WTC11 (cell line): ENCODE measurements at regions not wholly inside any gene's neighbourhood (a gene's known extent, or its start where the extent isn't known, plus 50 kb on each side); places are given as distances from the start of the nearest gene placed in this dataset.

Experiments
- ATAC-seq: fragments of 200-7000 bp; cut with Tn5 transposase; 2 replicates; pipeline ENCODE4 v1.10.0; 2021; ENCODE audit warnings: mild to moderate bottlenecking, moderate library complexity
- CTCF ChIA-PET: fragments of 300-600 bp; sonication (Branson Sonifier 250); formaldehyde crosslinking; loops from one replicate; lab custom pipeline; 2021; ENCODE audit warnings: antibody characterized with exemption; lab: Charles Lee
- POLR2A ChIA-PET: fragments of 350-600 bp; sonication (Branson Sonifier 250); formaldehyde crosslinking; loops from one replicate; lab custom pipeline; 2021; ENCODE audit warnings: antibody characterized with exemption; lab: Charles Lee
- DNase-seq: peaks from one replicate; pipeline ENCODE4 v3.0.0; 2021; ENCODE audit warnings: low spot score
- H3K27ac Mint-ChIP-seq: 2 replicates; pipeline ENCODE4 v1.8.0; 2021; ENCODE audit warnings: mixed read lengths
- H3K27me3 Mint-ChIP-seq: 2 replicates; pipeline ENCODE4 v1.8.0; 2021; ENCODE audit warnings: low read depth, mild to moderate bottlenecking, moderate library complexity, mixed read lengths
- H3K36me3 Mint-ChIP-seq: 2 replicates; pipeline ENCODE4 v1.8.0; 2021; ENCODE audit warnings: mixed read lengths
- H3K4me1 Mint-ChIP-seq: 2 replicates; pipeline ENCODE4 v1.8.0; 2022; ENCODE audit warnings: mixed read lengths
- H3K4me3 Mint-ChIP-seq: 2 replicates; pipeline ENCODE4 v1.8.0; 2021; ENCODE audit warnings: mild to moderate bottlenecking, moderate library complexity, mixed read lengths
- H3K9me3 Mint-ChIP-seq: 2 replicates; pipeline ENCODE4 v1.8.0; 2021; ENCODE audit warnings: mixed read lengths
- ELF4 ChIP-seq: sonication (generic); formaldehyde crosslinking; IDR thresholded peaks from 2 replicates; pipeline ENCODE4 v1.8.1; 2022; ENCODE audit warnings: low read depth, mild to moderate bottlenecking, moderate library complexity, missing genetic modification reagents
- EMX1 ChIP-seq: fragments of 250-450 bp; sonication (Bioruptor Pico); IDR thresholded peaks from 2 replicates; pipeline ENCODE4 v1.8.0; 2021; ENCODE audit warnings: mild to moderate bottlenecking
- ETV6 ChIP-seq: sonication (generic); formaldehyde crosslinking; IDR thresholded peaks from 2 replicates; pipeline ENCODE4 v1.8.1; 2022; ENCODE audit warnings: mild to moderate bottlenecking, missing genetic modification reagents
- KAT7 ChIP-seq: sonication (generic); formaldehyde crosslinking; IDR thresholded peaks from 2 replicates; pipeline ENCODE4 v1.8.1; 2023; ENCODE audit warnings: missing genetic modification reagents, mild to moderate bottlenecking, borderline replicate concordance
- NR2C2 ChIP-seq: sonication (generic); formaldehyde crosslinking; IDR thresholded peaks from 2 replicates; pipeline ENCODE4 v1.8.0; 2022; ENCODE audit warnings: mild to moderate bottlenecking, missing genetic modification reagents
- TP53 ChIP-seq: sonication (generic); formaldehyde crosslinking; IDR thresholded peaks from 2 replicates; pipeline ENCODE4 v1.8.1; 2023; ENCODE audit warnings: mild to moderate bottlenecking, missing genetic modification reagents
- ZBTB43 ChIP-seq: sonication (generic); formaldehyde crosslinking; IDR thresholded peaks from 2 replicates; pipeline ENCODE4 v1.8.1; 2023; ENCODE audit warnings: mild to moderate bottlenecking, missing genetic modification reagents
- ZNF138 ChIP-seq: sonication (generic); formaldehyde crosslinking; conservative IDR thresholded peaks from 2 replicates; pipeline ENCODE4 v1.8.1; 2022; ENCODE audit warnings: mild to moderate bottlenecking, moderate library complexity, missing genetic modification reagents
- ZNF232 ChIP-seq: sonication (generic); formaldehyde crosslinking; IDR thresholded peaks from 2 replicates; pipeline ENCODE4 v1.8.0; 2022; ENCODE audit warnings: mild to moderate bottlenecking, missing genetic modification reagents
- ZNF317 ChIP-seq: sonication (generic); formaldehyde crosslinking; IDR thresholded peaks from 2 replicates; pipeline ENCODE4 v1.8.1; 2023; ENCODE audit warnings: low read depth, mild to moderate bottlenecking, moderate library complexity, missing genetic modification reagents, borderline replicate concordance
- ZNF416 ChIP-seq: fragments of 250-450 bp; sonication (Bioruptor Pico); IDR thresholded peaks from 2 replicates; pipeline ENCODE4 v1.9.0; 2021; ENCODE audit warnings: mild to moderate bottlenecking, inconsistent platforms
- ZNF423 ChIP-seq: fragments of 250-450 bp; sonication (Bioruptor Pico); IDR thresholded peaks from 2 replicates; pipeline ENCODE4 v2.1.2; 2022; ENCODE audit warnings: mild to moderate bottlenecking, moderate library complexity
- TF ChIP-seq, protein P1 (sequence below): sonication (generic); formaldehyde crosslinking; IDR thresholded peaks from 2 replicates; pipeline ENCODE4 v1.8.1; 2022; ENCODE audit warnings: missing genetic modification reagents, borderline replicate concordance
- TF ChIP-seq, protein P2 (sequence below): fragments of 250-450 bp; sonication (Bioruptor Pico); IDR thresholded peaks from 2 replicates; pipeline ENCODE4 v1.9.0; 2021; ENCODE audit warnings: mild to moderate bottlenecking
- TF ChIP-seq, protein P3 (sequence below): sonication (generic); formaldehyde crosslinking; IDR thresholded peaks from 2 replicates; pipeline ENCODE4 v1.8.0; 2022; ENCODE audit warnings: mild to moderate bottlenecking, missing genetic modification reagents
- TF ChIP-seq, protein P4 (sequence below): sonication (generic); formaldehyde crosslinking; IDR thresholded peaks from 2 replicates; pipeline ENCODE4 v1.8.1; 2023; ENCODE audit warnings: mild to moderate bottlenecking, missing genetic modification reagents

DNA sequence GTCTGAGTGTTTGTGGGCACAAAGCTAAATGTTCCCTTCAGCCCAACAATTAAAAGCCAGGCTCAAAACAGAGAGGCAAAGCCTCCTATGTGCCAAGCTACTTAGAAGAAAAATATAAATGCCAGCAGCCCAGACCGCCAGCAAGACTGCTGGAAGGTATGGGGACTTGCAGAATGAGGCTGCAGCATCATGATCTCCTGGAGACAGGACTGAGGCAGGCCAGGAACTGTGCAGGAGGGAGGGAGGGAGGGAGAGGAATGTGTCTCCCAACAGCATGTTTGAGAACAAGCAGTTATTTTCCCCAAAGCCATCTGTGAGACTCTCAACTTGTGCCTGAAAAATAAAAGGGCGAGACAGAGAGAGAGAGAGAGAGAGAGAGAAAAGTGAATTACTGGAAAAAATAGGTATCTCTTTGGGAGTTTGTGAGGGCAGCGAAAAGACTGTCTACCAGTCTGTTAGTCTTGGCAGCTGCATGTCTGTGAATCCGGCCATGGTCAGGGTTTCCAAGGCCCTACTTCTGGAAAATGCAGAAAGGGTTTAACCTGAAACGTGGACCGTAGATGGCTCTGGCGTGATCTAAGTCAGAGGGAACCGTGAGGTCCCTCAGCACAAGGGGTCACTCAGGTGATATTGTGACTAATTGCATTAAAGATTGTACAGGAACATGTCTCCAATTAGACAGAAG is 139.7 kb upstream of the COL8A1 start (continued):
- TF ChIP-seq, protein P1, sequence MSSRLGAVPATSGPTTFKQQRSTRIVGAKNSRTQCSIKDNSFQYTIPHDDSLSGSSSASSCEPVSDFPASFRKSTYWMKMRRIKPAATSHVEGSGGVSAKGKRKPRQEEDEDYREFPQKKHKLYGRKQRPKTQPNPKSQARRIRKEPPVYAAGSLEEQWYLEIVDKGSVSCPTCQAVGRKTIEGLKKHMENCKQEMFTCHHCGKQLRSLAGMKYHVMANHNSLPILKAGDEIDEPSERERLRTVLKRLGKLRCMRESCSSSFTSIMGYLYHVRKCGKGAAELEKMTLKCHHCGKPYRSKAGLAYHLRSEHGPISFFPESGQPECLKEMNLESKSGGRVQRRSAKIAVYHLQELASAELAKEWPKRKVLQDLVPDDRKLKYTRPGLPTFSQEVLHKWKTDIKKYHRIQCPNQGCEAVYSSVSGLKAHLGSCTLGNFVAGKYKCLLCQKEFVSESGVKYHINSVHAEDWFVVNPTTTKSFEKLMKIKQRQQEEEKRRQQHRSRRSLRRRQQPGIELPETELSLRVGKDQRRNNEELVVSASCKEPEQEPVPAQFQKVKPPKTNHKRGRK (CRISPR knock-in tag), result no peak
- TF ChIP-seq ETV6 (no peak), ZBTB43 (CRISPR knock-in tag) (no peak), ZNF232 (CRISPR knock-in tag) (no peak)
- TF ChIP-seq, protein P2, sequence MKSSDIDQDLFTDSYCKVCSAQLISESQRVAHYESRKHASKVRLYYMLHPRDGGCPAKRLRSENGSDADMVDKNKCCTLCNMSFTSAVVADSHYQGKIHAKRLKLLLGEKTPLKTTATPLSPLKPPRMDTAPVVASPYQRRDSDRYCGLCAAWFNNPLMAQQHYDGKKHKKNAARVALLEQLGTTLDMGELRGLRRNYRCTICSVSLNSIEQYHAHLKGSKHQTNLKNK (CRISPR knock-in tag), result no peak
- TF ChIP-seq, protein P3, sequence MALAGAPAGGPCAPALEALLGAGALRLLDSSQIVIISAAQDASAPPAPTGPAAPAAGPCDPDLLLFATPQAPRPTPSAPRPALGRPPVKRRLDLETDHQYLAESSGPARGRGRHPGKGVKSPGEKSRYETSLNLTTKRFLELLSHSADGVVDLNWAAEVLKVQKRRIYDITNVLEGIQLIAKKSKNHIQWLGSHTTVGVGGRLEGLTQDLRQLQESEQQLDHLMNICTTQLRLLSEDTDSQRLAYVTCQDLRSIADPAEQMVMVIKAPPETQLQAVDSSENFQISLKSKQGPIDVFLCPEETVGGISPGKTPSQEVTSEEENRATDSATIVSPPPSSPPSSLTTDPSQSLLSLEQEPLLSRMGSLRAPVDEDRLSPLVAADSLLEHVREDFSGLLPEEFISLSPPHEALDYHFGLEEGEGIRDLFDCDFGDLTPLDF (CRISPR knock-in tag), result no peak

- POLR2A ChIA-PET, result no interaction called here
- no peak overlapping the region for H3K27ac Mint-ChIP-seq
- no peak for DNase-seq
- peaks cover 56% of the 10 kb centered on the region for H3K9me3 Mint-ChIP-seq
- peaks cover 23% of the 10 kb centered on the region for H3K36me3 Mint-ChIP-seq
- no peak overlapping the region for H3K4me3 Mint-ChIP-seq
- ATAC-seq, result no peak
- no peak for TF ChIP-seq ELF4 (CRISPR knock-in tag)
- 0 out of 2 replicates have a peak, but pooled peaks have one; percentile 44 for TF ChIP-seq ZNF317
- CTCF ChIA-PET, result interaction anchor here (1.3 kb wide), 1 partner anchor 12 kb away, joined by 4 read pairs; no protein-coding TSS in a partner anchor
- no peaks in the 10 kb centered on the region for H3K27me3 Mint-ChIP-seq
- H3K4me1 Mint-ChIP-seq, result peaks cover 5% of the 10 kb centered on the region
Measured at GRCh38 chr3:99487894-99488293, 150.5 kb upstream of the COL8A1 start.

GRCh38 chr3:99485286-99485685 is 153.1 kb upstream of the COL8A1 start:
- ATAC-seq, result no peak
- CTCF ChIA-PET, result interaction anchor here (1.1 kb wide), 1 partner anchor 47 kb away, joined by 3 read pairs; no protein-coding TSS in a partner anchor
- H3K36me3 Mint-ChIP-seq, result peaks cover 20% of the 10 kb centered on the region
- no peak overlapping the region for H3K4me3 Mint-ChIP-seq
- TF ChIP-seq, protein P4, sequence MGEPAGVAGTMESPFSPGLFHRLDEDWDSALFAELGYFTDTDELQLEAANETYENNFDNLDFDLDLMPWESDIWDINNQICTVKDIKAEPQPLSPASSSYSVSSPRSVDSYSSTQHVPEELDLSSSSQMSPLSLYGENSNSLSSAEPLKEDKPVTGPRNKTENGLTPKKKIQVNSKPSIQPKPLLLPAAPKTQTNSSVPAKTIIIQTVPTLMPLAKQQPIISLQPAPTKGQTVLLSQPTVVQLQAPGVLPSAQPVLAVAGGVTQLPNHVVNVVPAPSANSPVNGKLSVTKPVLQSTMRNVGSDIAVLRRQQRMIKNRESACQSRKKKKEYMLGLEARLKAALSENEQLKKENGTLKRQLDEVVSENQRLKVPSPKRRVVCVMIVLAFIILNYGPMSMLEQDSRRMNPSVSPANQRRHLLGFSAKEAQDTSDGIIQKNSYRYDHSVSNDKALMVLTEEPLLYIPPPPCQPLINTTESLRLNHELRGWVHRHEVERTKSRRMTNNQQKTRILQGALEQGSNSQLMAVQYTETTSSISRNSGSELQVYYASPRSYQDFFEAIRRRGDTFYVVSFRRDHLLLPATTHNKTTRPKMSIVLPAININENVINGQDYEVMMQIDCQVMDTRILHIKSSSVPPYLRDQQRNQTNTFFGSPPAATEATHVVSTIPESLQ, result no peak
- no peak for TF ChIP-seq TP53 (CRISPR knock-in tag)
- no peak for TF ChIP-seq EMX1
- no peak for TF ChIP-seq ZNF416 (CRISPR knock-in tag)
- no peak for TF ChIP-seq ZNF138 (CRISPR knock-in tag)
- no peak for TF ChIP-seq NR2C2
- TF ChIP-seq, all 79 proteins: peak for 0
- H3K27me3 Mint-ChIP-seq, result no peaks in the 10 kb centered on the region
- peaks cover 44% of the 10 kb centered on the region for H3K9me3 Mint-ChIP-seq
- POLR2A ChIA-PET, result no interaction called here
- H3K27ac Mint-ChIP-seq, result no peak overlapping the region
- peaks cover 5% of the 10 kb centered on the region for H3K4me1 Mint-ChIP-seq
- DNase-seq, result no peak

DNA sequence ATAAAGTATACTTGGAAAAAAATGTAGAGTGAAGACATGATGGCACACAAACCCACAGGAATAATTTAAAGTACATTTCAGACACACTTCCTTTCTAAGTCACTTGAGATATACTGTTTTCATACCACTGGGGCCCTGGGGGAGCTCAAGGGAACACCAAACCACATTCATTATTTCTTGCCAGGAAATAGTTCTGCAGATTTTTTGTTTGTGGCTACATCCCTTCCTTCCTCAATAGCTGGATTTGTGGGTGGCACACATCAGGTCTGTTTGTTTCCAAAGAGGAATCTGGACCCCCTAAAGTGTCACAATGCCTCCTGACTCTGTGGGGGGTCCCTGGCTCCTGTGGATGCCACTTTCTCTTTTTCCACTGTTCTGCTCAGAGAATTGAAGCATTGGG is 153.5 kb upstream of the COL8A1 start:
- TF ChIP-seq ZNF423 (CRISPR knock-in tag) (peak; percentile 46), KAT7 (CRISPR knock-in tag) (no peak)
- POLR2A ChIA-PET, result no interaction called here
- H3K9me3 Mint-ChIP-seq, result peaks cover 40% of the 10 kb centered on the region
- peaks cover 5% of the 10 kb centered on the region for H3K4me1 Mint-ChIP-seq
- no peaks in the 10 kb centered on the region for H3K27me3 Mint-ChIP-seq
- ATAC-seq, result no peak
- H3K27ac Mint-ChIP-seq, result no peak overlapping the region
- CTCF ChIA-PET, result interaction anchor here (1.1 kb wide), 1 partner anchor 47 kb away, joined by 3 read pairs; no protein-coding TSS in a partner anchor
- no peak overlapping the region for H3K4me3 Mint-ChIP-seq
- DNase-seq, result no peak
- peaks cover 20% of the 10 kb centered on the region for H3K36me3 Mint-ChIP-seq
